ENCODE measurements at regions not wholly inside any gene's neighbourhood (a gene's known extent, or its start where the extent isn't known, plus 50 kb on each side); places are given as distances from the start of the nearest gene placed in this dataset.

DNA sequence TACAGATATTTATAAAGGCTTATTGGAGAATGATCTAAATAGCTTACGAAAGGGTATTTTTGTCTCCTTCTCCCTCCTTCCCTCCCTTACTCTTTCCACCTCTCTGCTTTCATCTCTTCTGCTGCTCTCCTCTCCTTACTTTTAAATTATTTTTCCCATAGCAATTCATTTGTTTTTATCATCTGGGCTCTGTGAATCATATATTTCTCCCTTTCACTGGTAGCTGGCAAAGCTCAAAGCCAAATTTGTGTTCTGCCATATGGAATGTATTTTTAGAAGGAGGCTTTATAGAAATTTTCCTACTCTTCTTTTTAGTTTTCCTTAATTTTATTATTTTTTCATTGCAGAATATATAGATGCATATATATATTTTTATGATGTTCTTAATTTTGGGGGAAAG lies 385.8 kb downstream of the C3orf38 start:
- DNase-seq (ENCODE audit: low read depth), result no peak

DNA sequence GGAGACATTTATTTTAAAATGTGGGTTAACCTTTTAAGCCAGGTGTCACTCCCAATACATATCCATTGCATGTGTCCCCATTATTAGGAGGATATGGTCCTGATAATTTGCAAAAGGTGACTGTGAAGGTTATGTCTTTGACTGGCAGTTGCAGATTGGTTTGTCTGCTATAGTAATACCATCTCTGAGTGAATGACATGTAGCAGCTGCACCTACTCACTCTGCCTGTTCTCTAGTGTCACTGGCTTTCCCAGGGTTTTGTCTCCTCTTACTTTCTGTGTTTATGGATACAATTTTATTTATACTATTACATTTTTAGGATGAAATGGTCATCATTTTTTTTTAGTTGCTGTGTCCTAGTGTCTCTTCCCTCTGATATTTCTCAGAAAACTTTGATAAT lies 393.2 kb downstream of the C3orf38 start:
- DNase-seq (ENCODE audit: low read depth), result no peak

DNA sequence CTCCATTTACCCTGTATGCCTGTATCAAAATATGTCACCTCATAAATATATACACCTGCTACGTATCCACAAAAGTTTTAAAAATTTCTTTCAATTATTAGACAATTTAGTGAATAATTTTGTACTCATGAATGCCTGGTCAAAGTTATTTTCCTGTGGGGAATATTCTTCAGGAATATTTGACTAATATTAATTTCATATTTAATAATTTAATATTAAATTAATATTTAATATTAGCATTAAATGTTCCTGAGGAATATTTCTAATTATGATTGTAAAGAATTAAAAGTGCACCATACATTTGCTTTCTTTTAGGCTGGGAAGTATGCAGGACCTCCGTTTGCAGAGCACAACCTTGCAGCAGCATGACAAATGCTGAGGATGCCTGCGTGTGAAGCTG lies 422.7 kb downstream of the C3orf38 start:
- DNase-seq (ENCODE audit: low read depth), result no peak

DNA sequence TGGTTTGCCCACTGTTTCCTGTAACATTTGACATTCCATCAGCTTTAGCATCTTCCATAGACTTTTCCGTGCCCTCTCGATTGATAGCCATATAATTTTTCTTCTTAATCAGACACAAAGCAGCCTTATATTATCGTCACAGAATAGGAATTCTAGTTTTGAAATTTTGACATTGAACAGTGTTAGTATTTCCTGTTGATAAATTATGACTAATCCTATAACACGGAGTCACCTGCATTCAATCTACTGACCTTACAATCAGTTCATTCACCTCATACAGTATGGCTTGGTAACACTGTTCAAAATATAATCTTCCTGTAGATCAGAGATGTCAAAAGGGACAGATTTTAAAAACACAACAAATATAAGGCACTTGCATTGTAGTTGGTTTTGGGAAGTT lies 423.7 kb downstream of the C3orf38 start:
- peak; percentile 20 for DNase-seq (ENCODE audit: low read depth)

DNA sequence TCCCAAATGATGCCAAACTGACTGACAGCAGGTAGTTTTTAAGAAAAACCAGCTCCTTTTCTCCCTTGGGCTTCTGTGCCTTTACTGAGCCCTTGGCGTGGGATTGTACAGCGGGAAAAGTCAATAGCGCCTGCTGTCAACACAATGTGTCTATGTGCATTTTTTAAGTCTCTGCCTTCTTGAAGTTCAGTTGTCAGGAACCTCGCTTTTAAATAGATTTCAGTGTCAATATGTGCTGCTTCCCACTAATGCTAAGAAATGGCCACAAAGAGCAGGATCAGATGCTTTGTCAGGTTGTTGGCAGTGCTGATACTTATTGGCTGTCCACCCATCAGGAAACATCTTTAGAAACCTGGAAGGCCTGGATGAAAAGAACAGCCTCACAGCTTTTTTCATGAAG lies 424.4 kb downstream of the C3orf38 start:
- no peak for DNase-seq (ENCODE audit: low read depth)

DNA sequence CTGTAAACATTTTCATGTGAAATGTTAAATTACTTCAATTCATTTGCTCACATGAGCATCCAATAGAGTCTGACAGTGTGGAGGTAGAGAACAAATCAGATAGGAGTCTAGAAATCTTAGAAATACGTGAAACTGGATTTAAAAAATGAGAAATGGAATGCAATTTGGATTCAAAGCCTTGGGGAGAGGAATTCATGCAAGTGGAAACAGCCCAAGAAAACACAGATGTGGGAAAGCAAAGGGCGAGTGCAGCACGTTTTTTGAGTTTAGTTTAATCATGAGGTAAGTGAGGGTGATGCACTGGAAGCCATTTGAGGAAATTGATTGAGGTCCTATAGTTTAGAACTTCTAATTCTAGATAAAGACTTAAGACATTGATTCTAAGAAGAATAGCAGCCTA lies 434.7 kb downstream of the C3orf38 start:
- DNase-seq (ENCODE audit: low read depth), result no peak

DNA sequence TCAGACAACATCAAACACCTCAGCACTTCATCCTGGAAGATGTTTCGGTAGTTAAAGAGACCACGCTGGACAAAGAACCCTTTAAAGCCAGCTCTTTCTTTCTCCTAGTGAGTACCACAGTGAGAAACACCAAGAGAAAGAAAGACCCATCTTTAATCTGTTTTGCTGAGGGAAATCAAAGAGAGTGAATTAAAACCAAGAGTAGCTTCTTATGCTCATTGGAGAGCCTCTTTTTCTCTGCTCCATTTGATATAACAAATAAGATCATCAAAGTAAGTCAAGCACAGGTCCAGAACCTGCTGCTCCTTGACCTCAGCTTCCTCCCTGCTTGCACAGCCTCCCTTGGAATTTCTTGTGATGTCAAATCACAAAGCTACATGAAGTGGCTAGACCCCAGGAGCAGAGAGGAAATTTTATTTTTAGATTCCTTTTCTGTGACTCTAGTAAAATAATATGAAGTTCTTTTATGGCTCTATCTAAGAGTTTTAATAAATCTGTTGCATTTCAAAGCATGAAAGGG lies 436.4 kb downstream of the C3orf38 start:
- no peak for DNase-seq (ENCODE audit: low read depth)

DNA sequence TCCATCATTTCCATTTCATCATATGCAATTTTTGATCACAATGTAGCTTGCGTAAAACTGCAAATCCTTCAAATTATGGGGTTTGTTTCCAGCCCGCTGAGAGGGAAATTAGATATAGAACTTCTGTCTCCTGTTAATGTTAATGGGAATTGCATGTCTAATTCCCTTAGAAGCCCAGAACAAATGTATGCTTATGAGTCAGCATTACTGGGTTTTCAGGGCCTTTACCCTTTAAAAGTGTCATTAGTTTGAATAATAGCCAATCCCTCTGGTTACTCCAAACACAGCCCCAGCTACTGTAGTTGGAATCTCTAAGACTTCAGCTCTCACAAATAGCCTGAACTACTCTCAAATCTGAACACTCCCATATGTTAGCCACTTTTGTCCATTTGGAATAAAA lies 439.4 kb downstream of the C3orf38 start:
- DNase-seq (ENCODE audit: low read depth), result no peak

DNA sequence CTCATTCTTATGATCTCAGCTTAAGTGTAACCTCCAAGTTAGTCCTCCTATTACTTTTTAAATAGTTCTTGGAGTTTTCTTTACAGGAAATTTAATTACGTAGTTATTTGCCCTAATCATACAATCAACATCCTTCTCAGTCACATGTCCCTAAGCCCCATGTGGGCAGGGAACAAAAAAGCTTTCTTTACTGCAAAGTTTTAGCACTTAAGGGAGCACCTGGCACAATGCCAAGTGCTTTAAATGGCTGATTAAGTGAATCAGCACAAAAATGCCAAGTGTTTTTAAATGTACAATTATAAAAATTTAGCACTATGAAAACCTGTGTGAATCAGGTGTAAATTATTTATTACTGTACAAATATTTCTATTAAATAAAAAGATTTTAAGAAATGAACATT lies 445.3 kb downstream of the C3orf38 start:
- no peak for DNase-seq (ENCODE audit: low read depth)

DNA sequence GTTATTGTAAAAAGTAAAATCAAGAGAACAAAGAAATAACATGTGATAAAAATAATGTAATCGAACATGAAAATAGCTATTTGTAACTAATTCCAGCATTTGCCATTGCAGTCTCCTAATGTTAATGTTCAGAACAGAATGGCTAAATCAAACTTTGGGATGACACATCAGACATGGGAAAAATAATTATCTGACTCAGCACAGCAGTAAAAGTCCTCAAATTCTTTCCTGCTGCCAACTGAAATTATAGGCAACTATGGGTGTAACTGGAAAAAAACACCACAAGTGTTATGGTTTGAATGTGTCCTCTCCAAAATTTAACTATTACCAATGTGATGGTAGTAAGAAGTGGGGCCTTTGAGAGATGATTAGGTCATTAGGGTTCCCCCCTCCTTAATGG lies 446.7 kb downstream of the C3orf38 start:
- peak; percentile 14 for DNase-seq (ENCODE audit: low read depth)

DNA sequence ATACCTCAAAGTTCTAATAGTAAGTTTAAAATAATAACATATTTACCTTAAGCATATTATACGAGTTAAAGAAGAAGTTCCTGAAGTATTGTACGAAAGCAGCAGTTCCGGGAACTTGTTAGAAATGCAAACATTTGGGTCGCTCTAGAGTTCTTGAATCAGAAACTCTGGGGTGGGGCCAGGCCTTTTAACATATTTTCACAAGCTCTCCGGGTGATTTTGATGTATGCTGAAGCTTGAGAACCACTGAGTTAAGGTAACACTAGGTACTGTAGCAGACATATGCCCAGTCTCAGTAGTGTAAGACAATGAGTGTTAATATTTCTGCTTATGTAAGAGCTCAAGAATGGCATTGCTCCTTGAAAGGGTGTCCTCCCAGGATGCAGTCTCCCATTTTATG lies 461.1 kb downstream of the C3orf38 start:
- no peak for DNase-seq (ENCODE audit: low read depth)

DNA sequence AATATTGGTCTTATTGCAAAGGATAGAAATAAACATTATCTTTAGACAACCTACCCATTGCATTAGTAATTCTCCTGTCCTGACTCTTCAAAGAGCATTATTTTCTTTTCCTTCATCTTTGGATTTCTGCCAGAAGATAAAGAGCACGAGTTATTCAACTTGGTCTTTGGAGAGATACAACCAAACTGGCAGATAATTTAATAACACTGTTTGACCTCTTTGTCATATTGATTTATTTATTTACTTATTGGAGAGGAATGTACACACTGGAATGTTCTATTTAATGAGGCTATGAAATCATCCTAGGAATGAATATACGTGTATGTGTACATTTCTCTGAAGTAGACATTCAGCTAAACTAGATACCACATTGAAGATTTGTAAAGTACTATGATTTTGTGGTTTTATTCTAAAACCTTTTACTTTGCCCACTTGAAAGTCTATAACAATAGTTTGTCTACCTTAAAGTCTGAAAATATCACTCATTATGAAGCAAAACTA lies 462.1 kb downstream of the C3orf38 start:
- no peak for DNase-seq (ENCODE audit: low read depth)

DNA sequence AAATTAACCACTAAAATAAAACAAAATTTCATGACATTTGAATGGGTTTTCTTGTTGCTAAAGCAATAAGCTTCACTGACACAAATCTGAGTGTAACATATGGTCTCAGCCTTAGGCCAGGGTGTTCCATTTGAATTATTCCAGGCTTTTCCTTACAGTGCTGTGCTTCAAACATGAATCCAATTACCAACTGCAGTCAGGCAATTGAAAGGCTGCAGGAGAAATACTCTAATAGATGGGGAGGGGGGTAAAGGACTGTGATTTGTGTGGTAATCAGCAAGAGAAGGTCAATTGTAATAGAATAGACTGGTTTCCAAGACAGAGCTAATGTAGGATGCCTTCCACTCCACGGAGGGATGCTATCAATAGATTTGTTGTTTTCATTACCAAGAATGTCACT lies 466.7 kb downstream of the C3orf38 start:
- no peak for DNase-seq (ENCODE audit: low read depth)

DNA sequence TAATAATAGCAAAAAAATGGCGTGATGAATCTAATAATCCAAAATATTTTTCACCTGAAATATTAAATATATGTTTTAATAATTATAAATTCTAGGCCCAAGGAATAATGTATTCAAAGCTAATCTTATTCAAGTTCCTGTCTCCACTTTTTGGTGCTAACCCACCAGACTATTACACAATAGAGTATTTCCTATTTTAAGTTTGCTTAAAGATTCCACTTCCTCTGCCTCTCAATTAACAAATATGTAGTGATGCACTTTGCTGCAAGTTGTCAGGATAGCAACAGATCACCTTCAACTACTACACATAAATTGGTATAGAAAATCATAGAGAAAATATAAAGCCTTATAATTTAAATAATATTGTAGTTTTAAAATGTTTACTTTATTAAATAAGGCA lies 467.5 kb downstream of the C3orf38 start:
- no peak for DNase-seq (ENCODE audit: low read depth)

DNA sequence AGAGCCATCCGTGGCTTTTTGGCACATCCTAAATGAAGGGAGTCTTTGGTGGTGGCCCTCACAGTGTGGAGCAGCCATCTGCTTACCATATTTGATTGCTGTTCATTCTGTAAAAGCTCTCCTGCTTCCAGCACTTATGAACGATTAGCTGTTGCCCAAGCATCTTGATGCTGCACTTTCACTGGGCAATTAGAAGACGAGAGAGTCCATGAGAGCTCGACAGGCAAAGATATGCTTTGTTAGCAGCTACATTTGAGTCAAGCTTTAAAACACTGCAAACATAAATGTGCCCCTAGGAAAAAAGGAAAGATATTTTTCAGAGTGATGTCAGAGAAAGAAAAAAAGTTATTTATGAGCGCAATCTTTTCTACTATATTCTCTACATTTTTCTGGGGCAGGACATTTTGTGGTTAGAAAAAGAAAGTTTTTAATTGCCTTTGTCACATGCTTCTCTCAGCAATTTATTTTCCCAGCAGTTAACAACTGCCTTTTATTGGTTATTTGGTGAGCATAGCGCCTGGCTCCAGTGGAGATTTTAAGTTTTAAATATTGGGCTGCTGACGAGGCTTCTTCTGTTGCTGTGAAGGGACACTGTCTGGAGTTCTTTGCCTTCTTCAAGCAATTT lies 468.4 kb downstream of the C3orf38 start:
- DNase-seq (ENCODE audit: low read depth), result no peak

DNA sequence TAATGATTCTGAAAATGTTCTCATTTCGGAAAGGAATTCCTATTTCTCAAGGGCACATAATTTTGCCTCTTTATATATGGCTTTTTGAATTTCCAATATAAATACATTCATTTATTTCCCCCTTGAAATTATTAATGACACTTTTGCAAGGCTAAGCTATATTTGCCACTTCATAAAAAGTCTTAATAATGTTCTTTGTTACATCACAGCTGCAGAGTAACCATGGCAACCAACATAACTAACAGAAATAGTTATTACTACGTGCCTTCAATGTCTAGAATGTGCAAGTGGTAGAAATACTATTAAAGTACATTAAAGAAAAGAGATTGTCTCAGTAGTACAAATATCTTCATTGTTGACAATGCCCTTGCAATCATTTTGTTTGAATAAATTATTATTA lies 471.8 kb downstream of the C3orf38 start:
- DNase-seq (ENCODE audit: low read depth), result no peak

DNA sequence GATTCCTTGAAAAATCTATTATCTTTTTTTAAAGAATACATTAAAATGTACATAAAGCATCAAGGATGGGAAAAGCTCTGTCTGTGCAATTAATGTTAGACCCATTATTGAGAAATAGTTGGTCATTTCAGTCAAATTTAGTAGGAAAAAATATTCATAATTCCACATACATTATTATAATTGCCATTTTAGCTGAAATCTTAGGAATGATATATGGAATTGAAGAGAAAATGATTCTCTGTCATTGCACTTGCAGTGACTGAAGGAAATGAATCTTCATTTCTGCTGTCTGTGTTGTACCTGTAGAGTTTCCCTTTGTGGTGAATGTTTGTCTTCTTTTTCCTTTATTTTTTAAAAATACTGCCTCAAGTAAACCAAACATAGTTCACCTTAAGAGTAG lies 473.9 kb downstream of the C3orf38 start:
- DNase-seq (ENCODE audit: low read depth), result no peak

DNA sequence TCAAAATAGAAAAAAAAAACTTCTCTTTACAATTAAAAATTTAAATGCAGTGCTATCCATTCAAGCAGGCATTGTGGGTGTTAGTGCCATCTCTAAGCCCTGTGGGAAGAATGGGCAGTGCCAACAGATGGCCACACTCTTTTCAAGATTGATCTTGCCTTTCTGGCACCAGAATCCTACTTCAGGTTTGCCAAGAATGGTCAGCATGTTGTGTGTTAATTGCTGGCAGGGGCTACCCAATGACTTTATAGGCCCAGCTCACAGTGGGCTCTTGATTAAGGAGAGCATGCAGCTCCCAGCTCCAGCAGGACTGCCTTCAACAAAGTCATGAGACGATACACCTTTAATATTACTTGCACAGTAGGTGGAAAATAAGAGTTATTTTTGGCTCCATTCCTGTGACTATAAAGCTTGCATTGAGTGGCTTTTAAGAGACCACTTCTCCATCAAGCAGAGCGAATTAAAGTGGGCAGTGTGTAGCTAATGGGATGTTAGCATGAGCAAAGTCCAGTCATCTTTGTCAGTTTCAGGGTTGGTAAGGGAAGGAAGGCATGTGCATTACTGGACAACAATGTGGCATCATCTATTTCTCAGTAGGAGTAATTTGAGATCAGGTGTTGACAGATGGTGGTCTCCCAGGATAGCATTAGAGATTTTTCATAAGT lies 476.8 kb downstream of the C3orf38 start:
- no peak for DNase-seq (ENCODE audit: low read depth)

DNA sequence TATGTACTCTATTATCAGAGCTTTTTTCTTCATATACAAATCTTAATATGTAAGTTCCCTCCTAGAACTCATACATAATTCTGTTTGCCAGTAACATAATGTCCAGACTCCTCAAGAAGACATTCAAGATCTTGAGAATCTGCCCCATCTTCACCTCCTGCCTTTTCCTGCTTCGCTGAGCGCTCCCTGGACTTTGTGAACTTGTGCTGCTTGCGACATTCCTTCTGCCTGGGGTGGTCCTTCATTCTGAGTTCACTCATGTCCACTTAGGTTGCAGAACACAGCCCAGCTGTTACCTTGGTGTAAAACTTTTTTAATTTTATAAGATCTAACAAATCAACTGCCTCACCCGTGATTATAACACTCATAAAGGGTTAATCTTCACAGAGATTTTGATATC lies 478.5 kb upstream of the EPHA3 start:
- no peak for DNase-seq (ENCODE audit: low read depth)

DNA sequence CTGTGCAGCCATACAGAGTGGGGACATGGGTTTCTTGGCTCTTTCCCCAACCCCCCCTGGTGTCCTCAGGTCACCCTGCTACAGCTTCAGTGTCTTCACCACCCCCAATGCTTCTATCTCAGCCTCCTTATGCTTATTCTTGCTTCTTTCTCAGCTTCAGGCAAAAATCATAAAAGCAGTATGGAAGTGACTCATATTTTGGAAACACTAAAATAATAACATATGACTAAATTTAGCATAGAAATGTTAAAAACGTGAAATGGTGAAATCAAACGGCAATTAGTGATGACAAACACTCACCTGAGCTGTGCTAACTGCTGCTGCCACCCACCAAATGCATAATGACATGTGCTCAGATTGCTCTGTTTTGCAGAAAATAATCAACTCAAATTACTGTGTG lies 475.2 kb upstream of the EPHA3 start:
- DNase-seq (ENCODE audit: low read depth), result no peak

DNA sequence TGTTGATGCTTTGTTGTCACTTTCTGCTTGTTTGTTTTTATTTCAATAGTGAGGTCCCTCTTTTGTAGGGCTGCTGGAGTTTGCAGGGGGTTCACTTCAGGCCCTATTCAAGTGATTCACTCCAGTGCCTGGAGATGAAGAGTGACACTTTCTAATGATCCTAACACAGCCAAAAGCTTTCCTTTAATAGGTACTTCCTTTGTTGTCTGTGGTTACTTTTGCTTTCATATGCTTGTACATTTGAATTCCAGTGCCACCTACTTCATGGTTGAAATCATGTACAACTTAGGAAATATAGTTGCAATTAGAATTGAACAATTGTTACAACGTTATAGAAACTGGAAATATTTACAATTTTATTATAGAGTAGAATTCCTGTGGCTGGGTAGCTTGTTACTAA lies 466.8 kb upstream of the EPHA3 start:
- no peak for DNase-seq (ENCODE audit: low read depth)

DNA sequence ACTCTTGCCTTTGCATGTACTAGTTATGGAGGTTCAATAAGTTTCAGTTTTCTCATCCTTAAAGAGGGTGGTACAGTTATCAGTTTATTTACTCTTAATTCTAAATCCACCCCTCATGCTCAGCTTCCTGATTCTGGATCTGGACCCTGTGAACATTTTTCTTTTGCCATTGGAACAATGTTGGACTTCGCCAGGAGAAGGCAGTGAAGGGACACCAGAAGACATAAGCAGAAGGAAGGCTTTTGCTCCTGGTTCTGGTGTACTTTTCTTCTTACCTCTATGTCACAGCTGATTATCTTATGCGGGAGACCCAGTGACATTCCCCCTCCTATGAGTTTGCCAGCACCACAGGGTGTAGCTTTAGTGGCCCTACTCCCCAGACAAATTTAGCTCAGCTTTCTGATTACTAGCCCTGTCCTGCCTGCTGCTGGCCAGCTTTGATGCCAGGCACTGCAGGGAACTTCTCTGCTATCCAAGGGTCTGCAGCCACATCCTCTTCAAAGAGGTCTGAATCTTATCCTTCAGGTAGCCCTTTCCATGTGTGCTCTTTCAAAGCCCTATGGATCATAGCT lies 466.3 kb upstream of the EPHA3 start:
- no peak for DNase-seq (ENCODE audit: low read depth)

DNA sequence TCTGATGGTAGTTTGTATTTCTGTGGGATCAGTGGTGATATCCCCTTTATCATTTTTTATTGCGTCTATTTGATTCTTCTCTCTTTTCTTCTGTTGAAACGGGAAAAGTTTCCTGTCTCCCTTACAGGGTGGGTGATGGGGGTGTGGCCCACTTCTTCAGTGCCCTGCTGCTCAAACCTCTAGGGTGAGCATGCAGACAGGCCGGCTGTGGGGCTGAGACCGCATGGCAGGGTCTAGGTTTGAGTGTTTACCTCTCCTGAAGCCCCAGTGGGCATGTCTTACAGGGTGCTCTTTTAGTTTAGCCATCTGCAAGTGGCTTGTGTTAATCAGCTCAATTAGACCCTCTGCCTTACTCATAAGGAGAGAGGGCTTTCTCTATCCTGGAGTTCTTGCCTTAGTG lies 450.0 kb upstream of the EPHA3 start:
- DNase-seq (ENCODE audit: low read depth), result no peak
